H1 (cell line): ENCODE measurements at regions not wholly inside any gene's neighbourhood (a gene's known extent, or its start where the extent isn't known, plus 50 kb on each side); places are given as distances from the start of the nearest gene placed in this dataset.
A peak's percentile ranks its signal among the peaks of the same experiment; 100 is the strongest.

Experiments used
- CTCF ChIA-PET: fragments of 300-600 bp; sonication (Branson Sonifier 250); formaldehyde crosslinking; loops from one replicate; lab custom pipeline; 2021; ENCODE audit not compliant: partially characterized antibody; lab: Charles Lee
- POLR2A ChIA-PET: fragments of 300-600 bp; sonication (Branson Sonifier 250); formaldehyde crosslinking; loops from one replicate; lab custom pipeline; 2021; ENCODE audit warnings: inconsistent platforms; ENCODE audit not compliant: partially characterized antibody; lab: Charles Lee
- DNase-seq, 2 experiments: peaks; one replicate each; pipeline versions ENCODE4 v3.0.0 to v3.0.0-alpha.2; 2010 to 2022; ENCODE audit warnings: low spot score in 2 of 2, low read depth in 1 of 2, mixed read lengths in 1 of 2
- FAIRE-seq: peaks from 2 replicates; lab custom pipeline; 2011; peaks lifted over from hg19 to GRCh38; lab: Jason Lieb, UNC
- H2AFZ ChIP-seq: 2 replicates; pipeline ENCODE4 v1.8.1; 2012; ENCODE audit warnings: low read length, inconsistent platforms
- H2AK5ac ChIP-seq: 2 replicates; pipeline ENCODE4 v1.6.1; 2013; ENCODE audit warnings: low read depth, low read length
- H2BK120ac ChIP-seq: replicated peaks from 2 replicates; pipeline ENCODE3; 2013; ENCODE audit warnings: low read depth, low read length, inconsistent platforms
- H2BK12ac ChIP-seq: 2 replicates; pipeline ENCODE4 v1.6.1; 2013; ENCODE audit warnings: low read depth, low read length
- H2BK15ac ChIP-seq: 2 replicates; pipeline ENCODE4 v1.6.1; 2013; ENCODE audit warnings: low read length
- H2BK20ac ChIP-seq: 2 replicates; pipeline ENCODE4 v1.6.1; 2013; ENCODE audit warnings: low read length
- H2BK5ac ChIP-seq: 2 replicates; pipeline ENCODE4 v1.6.1; 2013; ENCODE audit warnings: low read depth, low read length
- H3K14ac ChIP-seq: 2 replicates; pipeline ENCODE4 v1.6.1; 2013; ENCODE audit warnings: inconsistent platforms; ENCODE audit not compliant: insufficient read length
- H3K18ac ChIP-seq: 2 replicates; pipeline ENCODE4 v1.6.1; 2013; ENCODE audit warnings: low read length; ENCODE audit errors: extremely low read depth
- H3K23ac ChIP-seq: 2 replicates; pipeline ENCODE4 v1.6.1; 2013; ENCODE audit warnings: inconsistent platforms; ENCODE audit not compliant: insufficient read length
- H3K23me2 ChIP-seq: 2 replicates; pipeline ENCODE4 v1.6.1; 2013; ENCODE audit warnings: low read depth, low read length
- H3K27ac ChIP-seq: 2 replicates; pipeline ENCODE4 v1.6.1; 2011; ENCODE audit warnings: low read depth, low read length, inconsistent platforms
- H3K27me3 ChIP-seq, 4 experiments: replicated peaks in 1 of 4; 1 replicate in 1 of 4; 2 replicates in 3 of 4; pipeline versions ENCODE4 v1.6.1 to v1.8.1; 2011 to 2013; ENCODE audit warnings: low read length in 3 of 4, mild to moderate bottlenecking in 3 of 4, inconsistent platforms in 2 of 4, mixed read lengths in 2 of 4, moderate library complexity in 1 of 4; ENCODE audit not compliant: control insufficient read depth in 3 of 4, insufficient read depth in 3 of 4; ENCODE audit errors: extremely low read depth in 1 of 4
- H3K36me3 ChIP-seq, 4 experiments: 2 replicates each; pipeline versions ENCODE4 v1.6.1 to v1.8.1; 2011 to 2013; ENCODE audit warnings: mild to moderate bottlenecking in 4 of 4, low read length in 3 of 4, moderate library complexity in 2 of 4, control low read depth in 1 of 4, inconsistent platforms in 1 of 4; ENCODE audit not compliant: insufficient read depth in 4 of 4, control insufficient read depth in 2 of 4
- H3K4ac ChIP-seq: replicated peaks from 2 replicates; pipeline ENCODE3; 2013; ENCODE audit warnings: low read length, low read depth, mixed read lengths, inconsistent platforms; ENCODE audit not compliant: insufficient read length
- H3K4me1 ChIP-seq, 4 experiments: replicated peaks in 1 of 4; 1 replicate in 1 of 4; 2 replicates in 3 of 4; pipeline versions ENCODE4 v1.6.1 to v1.8.1; 2011 to 2013; ENCODE audit warnings: low read length in 3 of 4, inconsistent platforms in 2 of 4, mixed read lengths in 1 of 4; ENCODE audit not compliant: insufficient read depth in 4 of 4, control insufficient read depth in 3 of 4
- H3K4me2 ChIP-seq, 2 experiments: 2 replicates each; pipeline versions ENCODE4 v1.6.1 to v1.8.1; 2011 to 2013; ENCODE audit warnings: low read depth in 2 of 2, low read length in 2 of 2, control low read depth in 1 of 2, inconsistent platforms in 1 of 2, mild to moderate bottlenecking in 1 of 2; ENCODE audit not compliant: insufficient read depth in 1 of 2
- H3K4me3 ChIP-seq, 4 experiments: fragments of 200-600, 300-600 bp in 1 of 4; sonication (generic), shearing (Covaris generic), sonication (Bioruptor Twin) in 1 of 4; 2 replicates each; pipeline versions ENCODE4 v1.5.1 to v1.8.1; 2011 to 2016; ENCODE audit warnings: low read length in 4 of 4, low read depth in 3 of 4, control low read depth in 2 of 4, inconsistent platforms in 2 of 4, mild to moderate bottlenecking in 2 of 4, mixed read lengths in 1 of 4, moderate library complexity in 1 of 4; ENCODE audit not compliant: insufficient read depth in 2 of 4; ENCODE audit errors: extremely low read depth in 1 of 4
- H3K56ac ChIP-seq: replicated peaks from 2 replicates; pipeline ENCODE3; 2013; ENCODE audit warnings: low read depth, mild to moderate bottlenecking, mixed read lengths, low read length, inconsistent platforms; ENCODE audit not compliant: insufficient read length
- H3K79me1 ChIP-seq: 2 replicates; pipeline ENCODE4 v1.6.1; 2013; ENCODE audit warnings: low read depth, low read length, control low read depth
- H3K79me2 ChIP-seq, 2 experiments: 2 replicates each; pipeline versions ENCODE4 v1.6.1 to v1.8.1; 2012 to 2013; ENCODE audit warnings: low read length in 2 of 2, mild to moderate bottlenecking in 2 of 2, inconsistent platforms in 1 of 2; ENCODE audit not compliant: insufficient read depth in 2 of 2, control insufficient read depth in 1 of 2
- H3K9ac ChIP-seq, 4 experiments: replicated peaks in 1 of 4; 1 replicate in 1 of 4; 2 replicates in 3 of 4; pipeline versions ENCODE4 v1.6.1 to v1.8.1; 2011 to 2013; ENCODE audit warnings: low read depth in 3 of 4, low read length in 3 of 4, control low read depth in 2 of 4, mild to moderate bottlenecking in 2 of 4, moderate library complexity in 2 of 4, inconsistent platforms in 1 of 4; ENCODE audit errors: extremely low read depth in 1 of 4
- H3K9me3 ChIP-seq, 2 experiments: 2 replicates each; pipeline versions ENCODE4 v1.6.1 to v1.8.1; 2012 to 2013; ENCODE audit warnings: mild to moderate bottlenecking in 2 of 2, moderate library complexity in 2 of 2, control low read depth in 1 of 2, inconsistent platforms in 1 of 2, low read depth in 1 of 2, low read length in 1 of 2, mixed read lengths in 1 of 2; ENCODE audit not compliant: insufficient read depth in 2 of 2
- H4K20me1 ChIP-seq, 2 experiments: replicated peaks in 1 of 2; 2 replicates each; pipeline versions ENCODE3 to v1.8.1; 2011 to 2013; ENCODE audit warnings: inconsistent platforms in 2 of 2, low read length in 2 of 2, mild to moderate bottlenecking in 1 of 2; ENCODE audit not compliant: insufficient read depth in 2 of 2, control insufficient read depth in 1 of 2
- H4K5ac ChIP-seq: 2 replicates; pipeline ENCODE4 v1.6.1; 2013; ENCODE audit warnings: low read length, low read depth, mixed read lengths, inconsistent platforms; ENCODE audit not compliant: insufficient read length
- H4K8ac ChIP-seq: 2 replicates; pipeline ENCODE4 v1.8.0; 2013; ENCODE audit warnings: mild to moderate bottlenecking, moderate library complexity, low read length, inconsistent platforms; ENCODE audit not compliant: insufficient read depth; ENCODE audit errors: extremely low read depth
- H4K91ac ChIP-seq: replicated peaks from 2 replicates; pipeline ENCODE3; 2013; ENCODE audit warnings: low read length, mixed read lengths, inconsistent platforms; ENCODE audit not compliant: insufficient read length
- JUN ChIP-seq: IDR thresholded peaks from 2 replicates; pipeline ENCODE4 v1.6.1; 2011; ENCODE audit warnings: low read depth, mild to moderate bottlenecking, improper control_type of control experiment, low read length
- RAD21 ChIP-seq, 2 experiments: IDR thresholded peaks in 1 of 2; conservative IDR thresholded peaks in 1 of 2; 2 replicates each; pipeline ENCODE4 v1.6.1; 2011; ENCODE audit warnings: low read depth in 2 of 2, low read length in 2 of 2, improper control_type of control experiment in 1 of 2, inconsistent platforms in 1 of 2, mild to moderate bottlenecking in 1 of 2, moderate library complexity in 1 of 2
- RNF2 ChIP-seq: fragments of 200-900, 300-1000 bp; sonication (generic); IDR thresholded peaks from 2 replicates; pipeline ENCODE4 v1.7.1; 2016; ENCODE audit warnings: borderline replicate concordance, low read depth, mild to moderate bottlenecking, antibody characterized with exemption, low read length; ENCODE audit not compliant: poor library complexity, severe bottlenecking; ENCODE audit errors: missing control alignments
- TEAD4 ChIP-seq: IDR thresholded peaks from 2 replicates; pipeline ENCODE4 v1.6.1; 2012; ENCODE audit warnings: low read depth, low read length, inconsistent platforms, mixed read lengths
- WGBS, 2 experiments: shearing (Covaris generic) in 1 of 2; methylation state at CpG; one replicate each; pipeline versions ENCODE4 v1.1.6 to v1.1.7; 2013 to 2015; ENCODE audit warnings: low lambda C conversion rate in 2 of 2, mixed read lengths in 2 of 2, inconsistent platforms in 1 of 2, low coverage in 1 of 2, missing lambda C conversion rate in 1 of 2; ENCODE audit not compliant: insufficient replicate concordance in 2 of 2, insufficient coverage in 1 of 2, insufficient read length in 1 of 2; ENCODE audit errors: extremely low coverage in 1 of 2, missing lambda C conversion rate in 1 of 2; 5-methylcytosine and 5-hydroxymethylcytosine counted together

- H2BK12ac ChIP-seq, result no peak overlapping the region
- H2AK5ac ChIP-seq, result no peak overlapping the region
- H4K5ac ChIP-seq, result no peak overlapping the region
- H3K36me3 ChIP-seq, result no peaks in the 10 kb centered on the region
- no peaks in the 10 kb centered on the region for H4K20me1 ChIP-seq
- no peak overlapping the region for H3K4me2 ChIP-seq
- no peak overlapping the region for H2BK120ac ChIP-seq
- POLR2A ChIA-PET, result no interaction called here
- no peak overlapping the region for H3K9ac ChIP-seq
- H3K27ac ChIP-seq, result no peak overlapping the region
- no peak for FAIRE-seq
- TF ChIP-seq RAD21 (IDR thresholded peaks at IDR 0.05 in 1 of 2, conservative IDR thresholded peaks at IDR 0.05 in 1 of 2; ENCODE audit: low read depth in 2 of 2, low read length in 2 of 2), result peak in 1 of 2 experiments; percentile 24; a peak in 1 of 4 replicates
- no peak for TF ChIP-seq JUN
- no peak for TF ChIP-seq RNF2
- TF ChIP-seq TEAD4, result no peak
- H4K91ac ChIP-seq, result no peak overlapping the region
- no peak overlapping the region for H2AFZ ChIP-seq
- 90% methylated on average over 8 of the region's 8 CpGs; no CpG with 5 or more reads in 1 of the 2 experiments for WGBS, 2 experiments
- no peaks in the 10 kb centered on the region for H3K9me3 ChIP-seq
- no peak overlapping the region for H3K23ac ChIP-seq
- no peak overlapping the region for H3K56ac ChIP-seq
- no peaks in the 10 kb centered on the region for H3K23me2 ChIP-seq
- H4K8ac ChIP-seq, result no peak overlapping the region
- H3K18ac ChIP-seq, result no peak overlapping the region
- no peak overlapping the region for H3K14ac ChIP-seq
- no peak for DNase-seq
- no peak overlapping the region for H3K4ac ChIP-seq
- H2BK15ac ChIP-seq, result no peak overlapping the region
- no peaks in the 10 kb centered on the region for H3K27me3 ChIP-seq
- H3K79me2 ChIP-seq, result no peaks in the 10 kb centered on the region
- H3K4me1 ChIP-seq, result no peaks in the 10 kb centered on the region
- no peaks in the 10 kb centered on the region for H3K79me1 ChIP-seq
- H3K4me3 ChIP-seq, result no peak overlapping the region
- CTCF ChIA-PET, result interaction anchor here (0.6 kb wide), 1 partner anchor 292 kb away, joined by 3 read pairs; no protein-coding TSS in a partner anchor
- no peak overlapping the region for H2BK5ac ChIP-seq
- no peak overlapping the region for H2BK20ac ChIP-seq
Observed at GRCh38 chr1:57850176-57850940, 426.5 kb upstream of the DAB1 start.
